HL-60 (cell line): ENCODE measurements at regions not wholly inside any gene's neighbourhood (a gene's known extent, or its start where the extent isn't known, plus 50 kb on each side); places are given as distances from the start of the nearest gene placed in this dataset.

Experiments used
- DNase-seq, 2 experiments: peaks; one replicate each; pipeline ENCODE4 v3.0.0-alpha.2; 2010 to 2020; ENCODE audit warnings: low read depth in 1 of 2, low spot score in 1 of 2
- H3K27ac ChIP-seq: fragments of 250-450 bp; sonication (Bioruptor Pico); replicated peaks from 2 replicates; pipeline ENCODE4 v1.5.1; 2020; ENCODE audit warnings: mild to moderate bottlenecking, moderate library complexity
- H3K27me3 ChIP-seq: fragments of 250-450 bp; sonication (Bioruptor Pico); 2 replicates; pipeline ENCODE4 v1.5.1; 2021; ENCODE audit warnings: mild to moderate bottlenecking, moderate library complexity; ENCODE audit not compliant: insufficient read depth, poor library complexity, severe bottlenecking
- H3K4me3 ChIP-seq: replicated peaks from 2 replicates; pipeline ENCODE4 v1.5.1; 2011; ENCODE audit warnings: mild to moderate bottlenecking, control low read depth, low read length; ENCODE audit not compliant: insufficient read depth
- CTCF ChIP-seq: IDR thresholded peaks from one replicate; pipeline ENCODE4 v1.5.1; 2011; ENCODE audit warnings: low read length, control low read depth, inconsistent platforms; ENCODE audit not compliant: insufficient read depth
- GABPA ChIP-seq: IDR thresholded peaks from 2 replicates; pipeline ENCODE4 v1.6.1; 2012; ENCODE audit warnings: low read depth
- POLR2AphosphoS5 ChIP-seq: IDR thresholded peaks from 2 replicates; pipeline ENCODE4 v1.6.1; 2012; ENCODE audit warnings: low read depth
- REST ChIP-seq: IDR thresholded peaks from 2 replicates; pipeline ENCODE4 v1.6.1; 2012; ENCODE audit warnings: low read depth; ENCODE audit not compliant: insufficient replicate concordance
- SPI1 ChIP-seq: IDR thresholded peaks from 2 replicates; pipeline ENCODE4 v1.6.1; 2012; ENCODE audit warnings: low read depth, mild to moderate bottlenecking, borderline replicate concordance

GRCh38 chr14:76282581-76282980 is 93.4 kb upstream of the ESRRB start:
- Histone ChIP-seq H3K4me3 (no peak overlapping the region), H3K27ac (no peak overlapping the region), H3K27me3 (no peaks in the 10 kb centered on the region)
- no peak for DNase-seq
- no peak for TF ChIP-seq POLR2AphosphoS5
- TF ChIP-seq CTCF = no peak
- no peak for TF ChIP-seq SPI1
- no peak for TF ChIP-seq REST
- TF ChIP-seq GABPA = no peak

- Histone ChIP-seq H3K4me3 (no peak overlapping the region), H3K27ac (no peak overlapping the region), H3K27me3 (no peaks in the 10 kb centered on the region)
- TF ChIP-seq GABPA (no peak), REST (no peak), SPI1 (no peak), POLR2AphosphoS5 (no peak), CTCF (no peak)
- no peak for DNase-seq
These were observed 88.9 kb upstream of the ESRRB start for GRCh38 chr14:76287063-76287462.

GRCh38 chr14:76289276-76289675 is 86.7 kb upstream of the ESRRB start:
- no peak for DNase-seq
- H3K4me3 ChIP-seq = no peak overlapping the region
- TF ChIP-seq REST (no peak), GABPA (no peak), POLR2AphosphoS5 (no peak), SPI1 (no peak), CTCF (no peak)
- no peak overlapping the region for H3K27ac ChIP-seq
- H3K27me3 ChIP-seq = no peaks in the 10 kb centered on the region
